Eye (tissue), 1 donor: ENCODE measurements at regions not wholly inside any gene's neighbourhood (a gene's known extent, or its start where the extent isn't known, plus 50 kb on each side); places are given as distances from the start of the nearest gene placed in this dataset.
"Not testable (repeated sequence)": the region's sequence is repeated elsewhere in the genome, so short reads cannot be mapped to it uniquely, and the experiment has no call there.

Experiments used
- DNase-seq: peaks from one replicate; pipeline ENCODE4 v3.0.0-alpha.2; 2015

GRCh38 chr2:23012499-23012898 is 372.5 kb upstream of the KLHL29 start:
- DNase-seq = no peak

DNA sequence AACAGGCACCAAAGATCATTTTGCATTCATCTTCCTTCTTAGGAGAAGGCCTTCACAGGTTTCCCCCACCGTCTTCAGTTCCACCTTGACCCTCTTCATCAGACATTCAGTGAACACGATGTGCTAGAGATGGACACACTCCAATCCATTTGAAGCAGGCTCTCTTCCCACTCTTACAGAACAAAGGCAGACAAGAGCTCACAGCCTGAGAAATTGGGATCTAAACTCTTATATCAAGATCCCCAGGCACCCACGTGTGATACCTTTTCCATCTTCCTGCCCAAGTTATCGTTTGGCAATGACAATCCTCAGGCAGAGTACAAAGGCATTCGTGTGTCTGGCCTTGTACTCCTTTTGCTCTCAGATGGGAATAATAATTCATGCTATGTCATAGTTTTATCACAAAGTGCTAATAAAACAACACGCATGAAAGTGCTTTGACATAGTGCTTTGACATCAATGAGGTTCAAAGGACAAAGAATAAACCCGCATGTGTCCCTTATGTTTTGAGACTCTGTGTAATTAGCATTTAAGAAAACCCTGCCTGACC is 369.3 kb upstream of the KLHL29 start:
- DNase-seq = no peak

- DNase-seq = no peak
Observed at GRCh38 chr2:23019476-23019875, 365.5 kb upstream of the KLHL29 start.

DNA sequence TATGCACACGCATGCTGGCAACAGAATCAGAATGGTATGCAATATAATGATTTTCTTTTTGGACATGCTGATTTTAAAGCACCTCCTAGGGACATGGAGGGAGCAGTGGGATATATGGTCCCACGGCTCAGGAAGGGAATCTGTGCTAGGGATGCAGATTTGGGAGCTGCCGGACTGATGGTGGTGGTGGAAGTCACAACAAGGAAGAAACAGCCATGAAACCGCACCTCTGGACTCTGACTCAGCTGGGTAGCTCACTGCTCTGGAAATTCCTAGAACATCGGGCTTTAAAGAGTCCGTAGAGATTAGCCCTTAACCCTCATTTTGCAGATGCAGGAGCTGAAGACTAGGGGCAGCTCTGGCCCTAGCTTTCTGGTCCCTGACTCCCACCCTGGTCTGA is 364.3 kb upstream of the KLHL29 start:
- DNase-seq = no peak

GRCh38 chr2:23021311-23022120 is 363.5 kb upstream of the KLHL29 start:
- DNase-seq = no peak

- no peak for DNase-seq
Observed at GRCh38 chr2:23023722-23024121, 361.3 kb upstream of the KLHL29 start.

- DNase-seq = no peak
Observed at GRCh38 chr2:23026671-23027070, 358.3 kb upstream of the KLHL29 start.

DNA sequence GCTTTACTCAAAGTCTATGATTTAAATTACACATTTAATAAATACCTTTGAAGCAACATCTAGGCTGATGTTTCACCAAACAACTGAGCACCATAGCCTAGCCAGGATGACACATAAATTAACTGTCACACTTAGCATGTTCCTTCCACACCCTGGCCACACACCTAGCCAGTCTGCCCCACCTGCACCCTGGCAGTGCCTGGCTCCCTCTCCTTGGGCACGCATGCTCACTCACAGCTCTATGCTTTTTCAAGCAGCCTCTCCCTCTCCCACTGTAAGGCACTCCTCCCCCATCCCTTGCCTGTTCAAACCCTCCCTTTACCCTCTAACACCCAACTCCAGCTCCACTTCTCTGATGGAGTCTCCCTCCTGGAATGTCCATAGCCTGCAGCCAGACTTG is 357.6 kb upstream of the KLHL29 start:
- no peak for DNase-seq

DNA sequence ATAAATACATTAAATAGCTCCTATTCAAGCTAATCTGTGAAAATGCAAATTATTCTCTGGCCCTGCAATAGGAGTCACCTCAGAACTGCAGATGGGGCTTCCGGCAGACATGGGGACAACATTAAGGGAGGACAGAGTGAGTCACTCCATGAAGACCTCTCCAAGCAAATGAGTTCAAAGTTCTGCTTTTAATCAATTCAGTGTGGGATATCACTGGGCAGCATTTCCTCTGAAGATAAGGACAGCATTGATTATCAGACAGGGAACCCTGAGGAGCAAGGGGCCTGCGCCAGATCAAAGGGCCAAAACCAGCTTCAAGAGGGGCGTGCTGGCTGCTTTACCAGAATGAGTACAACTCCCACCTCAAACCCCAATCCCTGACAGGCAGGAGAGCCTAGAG is 356.9 kb upstream of the KLHL29 start:
- no peak for DNase-seq

GRCh38 chr2:23029111-23029510 is 355.9 kb upstream of the KLHL29 start:
- DNase-seq = no peak

GRCh38 chr2:23029951-23030350 is 355.0 kb upstream of the KLHL29 start:
- no peak for DNase-seq

DNA sequence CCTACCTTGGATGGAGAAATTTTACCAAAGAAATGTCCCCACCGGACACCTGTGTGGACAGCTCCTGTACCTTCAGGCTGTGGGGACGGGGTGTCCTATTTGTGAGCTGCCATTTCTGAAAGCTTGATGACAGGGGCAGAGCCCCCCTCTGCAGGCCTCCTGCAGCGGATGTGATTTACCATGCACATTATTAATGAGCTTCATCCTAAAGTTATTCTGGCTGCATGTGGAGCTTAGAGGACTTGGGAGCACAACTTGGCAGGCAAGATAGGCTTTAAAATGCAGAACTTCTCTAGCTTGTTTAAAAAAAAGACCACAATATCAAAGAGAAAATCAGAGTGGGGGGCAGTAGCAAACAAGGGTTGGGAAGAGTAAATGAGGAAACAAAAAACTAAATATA is 350.0 kb upstream of the KLHL29 start:
- no peak for DNase-seq

DNA sequence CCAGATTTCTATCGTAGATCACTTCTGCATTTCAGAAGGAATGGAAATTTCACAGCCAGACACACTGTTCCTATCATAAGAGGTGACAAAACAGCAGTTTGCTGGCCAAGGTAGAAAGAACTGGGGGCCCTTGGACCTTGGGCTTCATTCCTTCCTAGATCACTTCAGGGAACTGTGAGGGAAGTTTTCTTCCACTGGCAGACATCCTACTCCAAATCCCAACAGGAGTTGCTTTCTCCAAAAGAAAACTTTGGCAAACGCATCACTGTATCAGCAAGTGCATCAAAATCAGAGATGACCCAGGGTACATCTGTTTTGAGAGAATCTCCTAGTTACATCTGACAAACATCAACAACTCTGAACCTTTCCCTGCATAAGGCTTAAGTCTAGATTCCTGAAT is 348.4 kb upstream of the KLHL29 start:
- no peak for DNase-seq

DNA sequence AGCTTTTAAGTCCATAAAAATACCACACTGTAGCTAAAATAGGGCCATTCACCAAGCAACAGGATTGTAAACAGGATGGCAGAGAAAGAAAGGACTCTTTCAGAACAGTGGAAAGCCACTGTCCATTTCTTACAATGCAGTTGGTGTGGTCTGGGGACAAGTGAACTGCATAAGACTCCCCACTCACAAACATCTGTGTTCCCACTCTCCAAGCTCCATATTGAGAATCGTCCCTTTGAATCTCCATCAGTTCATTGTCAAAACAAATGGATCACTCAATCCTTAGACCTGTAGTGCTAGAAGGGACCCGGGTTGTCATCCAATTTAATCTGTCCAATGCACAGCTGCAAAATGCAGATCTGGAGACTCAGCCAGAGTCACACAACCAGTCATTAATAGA is 347.4 kb upstream of the KLHL29 start:
- no peak for DNase-seq

DNA sequence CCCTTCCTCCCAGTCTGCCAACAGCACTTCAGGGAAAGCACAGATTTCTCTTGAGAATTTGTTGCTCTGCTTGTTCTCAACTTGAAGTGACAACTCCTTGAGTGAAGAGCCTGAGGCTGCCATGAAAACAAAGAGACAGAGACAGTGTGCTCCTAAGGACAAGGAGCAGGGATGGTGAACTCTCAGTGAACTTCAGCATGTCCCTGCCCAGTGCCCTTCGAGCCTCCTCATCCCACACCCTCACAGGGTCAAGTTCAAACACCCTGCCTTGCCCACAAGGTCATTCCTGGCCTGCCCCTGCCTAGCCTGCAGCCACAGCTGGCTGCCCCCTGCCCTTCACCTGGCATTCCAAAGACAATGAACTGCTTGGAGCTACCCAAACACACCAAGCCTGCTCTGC is 343.5 kb upstream of the KLHL29 start:
- DNase-seq = peak; percentile 34

DNA sequence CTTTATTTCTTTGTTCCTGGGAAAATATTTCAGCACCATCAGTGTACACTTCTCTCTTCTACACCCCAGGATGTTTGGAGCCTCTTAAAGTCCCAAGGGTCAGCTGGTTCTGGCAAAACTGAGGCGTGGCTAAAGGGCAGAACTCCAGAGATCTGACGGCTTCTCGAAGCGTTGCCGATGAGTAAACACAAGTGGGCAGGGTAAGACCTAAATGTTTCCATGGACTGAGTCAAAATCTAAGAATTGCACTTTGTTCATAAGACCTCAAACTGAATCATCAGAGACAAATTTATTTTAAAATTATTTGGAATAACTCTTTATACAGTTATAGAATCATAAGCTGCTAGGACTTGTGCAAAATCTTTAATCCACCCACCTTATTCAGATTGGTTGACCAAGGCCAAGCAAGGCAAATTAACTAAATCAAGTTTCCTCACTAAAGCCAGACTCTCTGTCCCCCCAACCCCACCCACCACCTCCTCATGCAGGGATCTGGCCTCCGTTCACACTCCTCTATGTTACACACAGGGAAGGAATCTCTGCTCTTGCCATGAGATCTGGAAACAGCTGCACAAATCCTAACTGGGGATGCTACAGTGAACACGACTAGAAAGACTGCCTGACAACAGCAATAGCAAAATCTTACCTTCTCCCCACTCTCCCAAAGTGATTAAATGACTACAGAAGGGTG is 342.6 kb upstream of the KLHL29 start:
- no peak for DNase-seq

DNA sequence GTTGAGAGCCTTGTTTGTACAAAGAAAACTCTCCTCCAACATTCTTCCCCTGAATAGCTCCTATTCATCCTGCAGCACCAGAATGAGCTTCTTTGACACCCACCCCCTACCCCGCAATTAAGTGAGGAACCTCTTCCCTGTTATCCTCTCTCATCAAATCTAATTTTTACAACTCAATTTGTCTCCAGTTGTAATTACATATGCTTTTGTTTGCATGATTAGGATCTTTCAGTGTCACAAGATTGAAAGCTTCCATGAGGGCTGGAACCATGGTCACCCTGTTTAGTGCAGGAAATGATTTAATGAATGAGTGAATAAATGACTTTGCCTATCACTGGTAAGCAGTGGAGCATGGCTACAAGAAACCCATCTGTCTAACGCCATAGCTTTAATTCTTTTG is 334.6 kb upstream of the KLHL29 start:
- DNase-seq = no peak

- no peak for DNase-seq
Observed at GRCh38 chr2:23053601-23054000, 331.4 kb upstream of the KLHL29 start.

DNA sequence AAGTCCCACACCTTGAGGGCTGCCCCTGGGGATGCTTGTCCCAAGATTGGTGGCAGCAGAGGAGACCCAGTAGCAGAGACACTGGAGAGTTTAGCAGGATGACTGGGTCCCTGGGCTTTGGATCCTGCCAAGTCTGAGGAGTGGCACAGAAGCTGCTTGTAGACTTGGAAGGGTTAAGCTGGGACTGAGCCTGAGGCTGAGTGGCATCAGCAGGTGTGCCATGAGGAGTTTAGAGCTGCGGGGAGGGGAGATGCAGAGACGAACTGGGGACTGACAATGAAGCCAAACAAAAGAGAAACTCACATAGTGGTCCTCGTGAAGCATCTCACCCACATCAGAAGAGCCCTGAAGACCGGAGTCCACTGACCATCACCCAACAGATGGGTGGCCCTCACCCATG is 329.7 kb upstream of the KLHL29 start:
- DNase-seq = no peak

DNA sequence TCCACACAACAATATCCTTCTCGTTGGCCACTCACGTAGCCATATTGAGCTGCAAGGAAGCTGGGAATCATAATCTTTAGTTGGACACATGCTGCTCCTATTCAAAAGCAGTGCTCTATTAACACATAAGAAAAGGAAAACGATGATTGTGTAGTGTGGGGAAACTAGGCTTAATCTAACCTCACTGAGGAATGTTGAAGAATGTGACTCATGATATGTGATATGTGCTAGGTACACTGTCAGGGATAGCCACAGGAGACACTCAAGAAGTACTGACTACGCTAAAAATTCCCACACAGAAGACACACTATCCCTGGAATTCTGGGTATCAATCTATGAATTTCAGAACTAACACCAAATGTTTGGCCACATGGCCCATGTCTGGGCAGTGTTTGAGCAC is 328.1 kb upstream of the KLHL29 start:
- not testable (repeated sequence) for DNase-seq

GRCh38 chr2:23058435-23058834 is 326.5 kb upstream of the KLHL29 start:
- DNase-seq = peak; percentile 37

DNA sequence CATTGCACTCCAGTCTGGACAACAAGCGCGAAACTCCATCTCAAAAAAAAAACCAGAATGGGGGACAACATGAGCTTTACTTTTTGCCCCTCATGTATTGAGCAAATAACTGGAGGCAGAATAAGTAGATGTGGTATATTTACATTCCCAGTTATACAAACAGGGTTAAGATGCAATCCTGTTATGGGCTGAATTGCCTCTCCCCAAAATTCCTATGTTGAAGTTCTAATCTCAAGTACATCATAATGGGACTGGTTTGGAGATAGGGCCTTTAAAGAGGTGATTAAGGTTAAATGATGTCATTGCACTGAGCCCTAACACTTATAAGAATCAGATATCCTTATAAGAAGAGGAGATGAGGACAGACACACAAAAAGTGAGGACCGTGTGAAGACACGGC is 319.8 kb upstream of the KLHL29 start:
- DNase-seq = no peak

DNA sequence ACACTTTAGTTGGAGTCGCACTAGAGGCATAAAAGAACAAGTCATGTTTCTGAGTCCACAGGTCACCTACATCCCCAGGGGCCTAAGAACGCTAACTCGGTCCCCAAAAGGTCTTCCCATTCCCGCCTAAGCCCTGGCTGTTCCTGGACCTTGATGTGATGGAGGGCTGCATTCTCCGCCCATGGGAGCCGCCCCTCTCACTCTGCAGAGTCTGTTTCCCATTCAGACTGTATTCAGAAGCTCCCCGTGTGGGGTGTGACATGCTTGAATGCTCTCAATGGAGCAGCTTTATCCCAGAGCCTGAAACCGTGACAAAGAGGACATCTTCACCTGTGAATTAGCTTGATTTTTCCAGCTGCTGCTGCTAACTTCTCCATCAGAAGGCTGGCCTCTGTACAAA is 319.0 kb upstream of the KLHL29 start:
- DNase-seq = no peak

- no peak for DNase-seq
Observed at GRCh38 chr2:23066686-23067085, 318.3 kb upstream of the KLHL29 start.
